ENCODE measurements at regions not wholly inside any gene's neighbourhood (a gene's known extent, or its start where the extent isn't known, plus 50 kb on each side); places are given as distances from the start of the nearest gene placed in this dataset.

DNA sequence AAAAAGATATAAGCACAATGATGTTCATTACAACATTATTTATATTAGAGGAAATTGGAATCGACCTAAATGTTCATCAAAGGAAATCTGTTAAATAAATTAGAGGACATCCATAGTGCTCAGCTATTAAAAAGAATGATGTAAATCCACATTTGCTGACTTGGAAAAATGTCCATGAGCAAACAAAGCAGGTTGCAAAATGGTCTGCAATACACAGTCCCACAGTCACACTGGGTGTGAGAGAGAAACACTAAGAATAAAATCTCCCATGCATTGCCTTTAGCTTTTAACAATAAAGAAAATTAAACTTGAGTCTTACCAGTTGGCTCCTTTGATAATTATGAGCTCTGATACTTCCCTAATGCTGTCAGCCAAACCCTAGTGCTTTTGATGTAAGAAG lies 811.1 kb upstream of the SALL3 start:
- no peaks in the 10 kb centered on the region for H3K4me1 ChIP-seq (ENCODE audit: control insufficient read depth in 1 of 2, low read depth in 2 of 2)
- no peaks in the 10 kb centered on the region for H3K36me3 ChIP-seq
- H3K9me3 ChIP-seq: no peaks in the 10 kb centered on the region
- DNase-seq (ENCODE audit: low spot score) (no peak), ATAC-seq (ENCODE audit: insufficient number of reproducible peaks, low FRiP score, low read depth) (no peak)
- H3K27me3 ChIP-seq (replicated peaks; ENCODE audit: insufficient read depth): no peaks in the 10 kb centered on the region
- H3K4me3 ChIP-seq: no peak overlapping the region
- no peak overlapping the region for H3K27ac ChIP-seq
- TF ChIP-seq CTCF (IDR thresholded peaks at IDR 0.05): no peak

GRCh38 chr18:78169174-78169864 lies 810.3 kb upstream of the SALL3 start:
- ATAC-seq (ENCODE audit: insufficient number of reproducible peaks, low FRiP score, low read depth) (no peak), DNase-seq (ENCODE audit: low spot score) (no peak)
- Histone ChIP-seq H3K4me3 (no peak overlapping the region), H3K9me3 (no peaks in the 10 kb centered on the region), H3K27ac (no peak overlapping the region), H3K27me3 (replicated peaks; ENCODE audit: insufficient read depth) (no peaks in the 10 kb centered on the region), H3K4me1 (ENCODE audit: control insufficient read depth in 1 of 2, low read depth in 2 of 2) (no peaks in the 10 kb centered on the region), H3K36me3 (no peaks in the 10 kb centered on the region)
- TF ChIP-seq CTCF (IDR thresholded peaks at IDR 0.05): no peak

DNA sequence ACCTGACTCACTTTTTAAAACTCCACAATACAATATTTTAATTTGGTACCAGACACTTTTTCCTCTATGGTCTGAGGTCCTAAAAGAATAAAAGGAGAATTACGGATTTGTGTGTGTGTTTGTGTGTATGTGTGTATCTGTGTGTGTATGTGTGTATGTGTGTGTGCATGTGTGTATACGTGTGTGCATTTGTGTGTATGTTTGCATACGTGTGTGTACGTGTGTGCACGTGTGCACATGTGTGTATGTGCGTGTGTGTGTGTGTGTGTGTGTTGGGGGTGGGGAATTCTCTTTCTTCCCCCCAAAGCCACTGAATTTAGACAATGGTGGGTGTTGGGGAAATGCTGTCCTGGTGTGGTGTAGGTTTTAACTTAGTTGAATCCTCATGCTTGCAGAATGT lies 807.7 kb upstream of the SALL3 start:
- H3K9me3 ChIP-seq: no peaks in the 10 kb centered on the region
- no peak for ATAC-seq (ENCODE audit: insufficient number of reproducible peaks, low FRiP score, low read depth)
- no peak overlapping the region for H3K4me3 ChIP-seq
- no peak overlapping the region for H3K27ac ChIP-seq
- no peak for TF ChIP-seq CTCF (IDR thresholded peaks at IDR 0.05)
- no peaks in the 10 kb centered on the region for H3K27me3 ChIP-seq (replicated peaks; ENCODE audit: insufficient read depth)
- no peaks in the 10 kb centered on the region for H3K36me3 ChIP-seq
- no peaks in the 10 kb centered on the region for H3K4me1 ChIP-seq (ENCODE audit: control insufficient read depth in 1 of 2, low read depth in 2 of 2)
- no peak for DNase-seq (ENCODE audit: low spot score)

- H3K27ac ChIP-seq: no peak overlapping the region
Observed at GRCh38 chr18:78174737-78175136, 804.9 kb upstream of the SALL3 start.

DNA sequence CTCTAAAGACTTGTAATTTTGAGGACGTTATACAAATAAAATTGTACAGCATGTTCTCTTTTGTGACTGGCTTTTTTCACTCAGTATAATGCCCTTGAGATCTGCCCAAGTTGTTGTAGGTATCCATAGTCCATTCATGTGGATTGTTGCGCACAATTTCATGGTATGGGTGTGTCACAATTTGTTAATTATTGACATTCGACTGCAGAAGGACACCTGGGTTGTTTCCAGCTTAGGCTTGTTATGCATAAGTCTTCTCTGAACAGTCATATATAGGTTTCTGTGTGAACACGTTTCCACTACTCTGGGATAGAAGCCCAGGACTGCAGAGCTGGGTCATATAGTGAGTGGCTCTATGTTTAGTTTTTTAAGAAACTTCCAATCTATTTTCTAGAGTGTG lies 800.8 kb upstream of the SALL3 start:
- no peak for ATAC-seq (ENCODE audit: insufficient number of reproducible peaks, low FRiP score, low read depth)
- H3K4me3 ChIP-seq: no peak overlapping the region
- TF ChIP-seq CTCF (IDR thresholded peaks at IDR 0.05): no peak

More at GRCh38 chr18:78174737-78175136, 804.9 kb upstream of the SALL3 start:
- no peak for DNase-seq (ENCODE audit: low spot score)
- ATAC-seq (ENCODE audit: insufficient number of reproducible peaks, low FRiP score, low read depth): no peak
- Histone ChIP-seq H3K36me3 (no peaks in the 10 kb centered on the region), H3K4me3 (no peak overlapping the region), H3K9me3 (no peaks in the 10 kb centered on the region), H3K4me1 (ENCODE audit: control insufficient read depth in 1 of 2, low read depth in 2 of 2) (no peaks in the 10 kb centered on the region), H3K27me3 (replicated peaks; ENCODE audit: insufficient read depth) (no peaks in the 10 kb centered on the region)
- no peak for TF ChIP-seq CTCF (IDR thresholded peaks at IDR 0.05)

More for the DNA sequence above, 800.8 kb upstream of the SALL3 start:
- H3K27me3 ChIP-seq (replicated peaks; ENCODE audit: insufficient read depth): no peaks in the 10 kb centered on the region
- no peaks in the 10 kb centered on the region for H3K4me1 ChIP-seq (ENCODE audit: control insufficient read depth in 1 of 2, low read depth in 2 of 2)
- no peaks in the 10 kb centered on the region for H3K9me3 ChIP-seq
- H3K27ac ChIP-seq: no peak overlapping the region
- no peak for DNase-seq (ENCODE audit: low spot score)
- H3K36me3 ChIP-seq: no peaks in the 10 kb centered on the region
